ENCODE measurements at regions not wholly inside any gene's neighbourhood (a gene's known extent, or its start where the extent isn't known, plus 50 kb on each side); places are given as distances from the start of the nearest gene placed in this dataset.

- DNase-seq, result no peak
- H3K36me3 Mint-ChIP-seq (ENCODE audit: insufficient read depth in 1 of 3, low read depth in 3 of 3), result no peaks in the 10 kb centered on the region
These were observed 1532.3 kb downstream of the PCDH9 start for GRCh38 chr13:65697843-65698242.

More at GRCh38 chr13:65697843-65698242, 1532.3 kb downstream of the PCDH9 start:
- Mint-ChIP-seq H3K4me1 (no peaks in the 10 kb centered on the region), H3K27ac (no peak overlapping the region), H3K4me3 (no peak overlapping the region), H3K9me3 (no peaks in the 10 kb centered on the region), H3K27me3 (ENCODE audit: low read depth) (no peaks in the 10 kb centered on the region)
- Histone ChIP-seq H4K91ac (ENCODE audit: insufficient read length, low read depth, low read length) (no peak overlapping the region), H2BK15ac (ENCODE audit: low read depth, low read length) (no peak overlapping the region), H4K5ac (ENCODE audit: insufficient read length, low read depth, low read length) (no peak overlapping the region), H3K9ac (ENCODE audit: extremely low read depth, insufficient read length, low read length) (no peak overlapping the region), H3T11ph (ENCODE audit: low read length) (no peak overlapping the region), H2BK20ac (ENCODE audit: low read depth, low read length, poor library complexity, severe bottlenecking) (no peak overlapping the region), H3K14ac (ENCODE audit: insufficient read depth, low read length) (no peak overlapping the region), H2BK5ac (ENCODE audit: insufficient read length, low read length) (no peak overlapping the region), H3K79me1 (ENCODE audit: insufficient read depth, low read depth, low read length, poor library complexity, severe bottlenecking) (no peaks in the 10 kb centered on the region), H3K18ac (ENCODE audit: insufficient read length, low read depth, low read length) (no peak overlapping the region), H3K27me3 (ENCODE audit: insufficient read depth, low read length) (no peaks in the 10 kb centered on the region; the same call in 1 of the 2 replicates), H3K23ac (ENCODE audit: insufficient read length, low read depth, low read length) (no peak overlapping the region), H3K4me2 (ENCODE audit: insufficient read depth, insufficient read length, low read length) (no peak overlapping the region), H3K9me3 (ENCODE audit: control insufficient read depth, low read depth, low read length) (no peaks in the 10 kb centered on the region), H3K4me1 (ENCODE audit: insufficient read depth, low read length) (no peaks in the 10 kb centered on the region), H2AK5ac (ENCODE audit: insufficient read length, low read length) (no peak overlapping the region), H4K8ac (replicated peaks; ENCODE audit: insufficient read length, low read depth, low read length) (no peak overlapping the region), H3K27ac (ENCODE audit: insufficient read length, low read depth, low read length) (no peak overlapping the region), H3K4ac (ENCODE audit: low read depth, low read length) (no peak overlapping the region), H2AFZ (ENCODE audit: low read length) (no peak overlapping the region), H2BK12ac (ENCODE audit: insufficient read length, low read depth, low read length) (no peak overlapping the region), H3K23me2 (ENCODE audit: insufficient read length, low read depth, low read length, poor library complexity, severe bottlenecking) (no peaks in the 10 kb centered on the region), H4K20me1 (ENCODE audit: control insufficient read depth, insufficient read depth, insufficient read length) (no peaks in the 10 kb centered on the region), H3K56ac (ENCODE audit: insufficient read length, low read depth, low read length) (no peak overlapping the region), H2BK120ac (ENCODE audit: low read depth, low read length, poor library complexity, severe bottlenecking) (no peak overlapping the region), H3K79me2 (ENCODE audit: insufficient read depth, low read length) (no peaks in the 10 kb centered on the region)
- no peak for TF ChIP-seq CTCF (conservative IDR thresholded peaks at IDR 0.05)
